Mammary epithelial cell (primary cell): ENCODE measurements at regions not wholly inside any gene's neighbourhood (a gene's known extent, or its start where the extent isn't known, plus 50 kb on each side); places are given as distances from the start of the nearest gene placed in this dataset.

ENCODE experiments used
- CTCF ChIP-seq, 2 donors: IDR thresholded peaks in 1 of 2; conservative IDR thresholded peaks in 1 of 2; 2 replicates each; pipeline ENCODE4 v1.5.1; 2011 to 2012; ENCODE audit warnings: inconsistent platforms in 2 of 2, low read length in 2 of 2, mild to moderate bottlenecking in 2 of 2, control low read depth in 1 of 2, low read depth in 1 of 2; ENCODE audit not compliant: insufficient read depth in 1 of 2; ENCODE audit errors: extremely low read depth in 1 of 2
- EZH2 ChIP-seq: IDR thresholded peaks from 2 replicates; pipeline ENCODE4 v1.6.1; 2012; ENCODE audit warnings: low read length, inconsistent platforms, borderline replicate concordance

DNA sequence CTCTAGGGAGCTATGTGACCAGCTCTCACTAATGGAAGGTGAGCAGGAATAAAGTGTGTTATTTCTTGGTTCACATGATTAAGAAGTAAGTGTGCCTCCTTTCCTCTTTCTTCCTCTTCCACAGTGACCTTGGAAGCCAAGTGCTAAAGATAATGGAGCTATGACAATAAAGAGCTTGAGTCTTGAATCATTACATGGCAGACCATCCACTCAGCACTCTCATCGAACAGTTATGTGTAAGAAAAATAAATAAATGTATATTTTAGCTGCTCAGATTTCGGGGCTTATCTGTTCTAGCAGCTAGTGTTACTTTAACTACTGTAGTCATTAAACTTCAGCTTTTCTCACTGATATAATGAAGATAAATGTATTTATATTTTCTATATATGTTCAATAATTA lies 72.9 kb downstream of the HDGFL1 start:
- TF ChIP-seq CTCF (conservative IDR thresholded peaks at IDR 0.05 in 1 of 2, IDR thresholded peaks at IDR 0.05 in 1 of 2; ENCODE audit: extremely low read depth in 1 of 2, insufficient read depth in 1 of 2, low read depth in 1 of 2, low read length in 2 of 2) (no peak), EZH2 (no peak)
